ENCODE measurements at regions not wholly inside any gene's neighbourhood (a gene's known extent, or its start where the extent isn't known, plus 50 kb on each side); places are given as distances from the start of the nearest gene placed in this dataset.

GRCh38 chr12:97903356-97903755 lies 440.8 kb downstream of the RMST start:
- no peaks in the 10 kb centered on the region for H3K4me1 ChIP-seq (ENCODE audit: insufficient read depth, low read length)
- H3K27me3 ChIP-seq (ENCODE audit: insufficient read depth, low read length): no peaks in the 10 kb centered on the region
- no peaks in the 10 kb centered on the region for H3K9me3 ChIP-seq (ENCODE audit: low read depth, low read length)
- H3K4me3 ChIP-seq (ENCODE audit: low read length): no peak overlapping the region

GRCh38 chr12:97907504-97907903 lies 444.9 kb downstream of the RMST start:
- Histone ChIP-seq H3K4me3 (ENCODE audit: low read length) (no peak overlapping the region), H3K27me3 (ENCODE audit: insufficient read depth, low read length) (no peaks in the 10 kb centered on the region), H3K4me1 (ENCODE audit: insufficient read depth, low read length) (no peaks in the 10 kb centered on the region), H3K9me3 (ENCODE audit: low read depth, low read length) (no peaks in the 10 kb centered on the region)

- Histone ChIP-seq H3K27me3 (ENCODE audit: insufficient read depth, low read length) (no peaks in the 10 kb centered on the region), H3K4me3 (ENCODE audit: low read length) (no peak overlapping the region), H3K4me1 (ENCODE audit: insufficient read depth, low read length) (no peaks in the 10 kb centered on the region), H3K9me3 (ENCODE audit: low read depth, low read length) (no peaks in the 10 kb centered on the region)
Measured at GRCh38 chr12:97910559-97910958, 448.0 kb downstream of the RMST start.

- no peaks in the 10 kb centered on the region for H3K4me1 ChIP-seq (ENCODE audit: insufficient read depth, low read length)
- no peak overlapping the region for H3K4me3 ChIP-seq (ENCODE audit: low read length)
- no peaks in the 10 kb centered on the region for H3K9me3 ChIP-seq (ENCODE audit: low read depth, low read length)
- H3K27me3 ChIP-seq (ENCODE audit: insufficient read depth, low read length): no peaks in the 10 kb centered on the region
Measured at GRCh38 chr12:97912943-97913342, 450.3 kb downstream of the RMST start.

GRCh38 chr12:97921979-97922722 lies 459.5 kb downstream of the RMST start:
- no peaks in the 10 kb centered on the region for H3K4me1 ChIP-seq (ENCODE audit: insufficient read depth, low read length)
- no peaks in the 10 kb centered on the region for H3K27me3 ChIP-seq (ENCODE audit: insufficient read depth, low read length)
- no peaks in the 10 kb centered on the region for H3K9me3 ChIP-seq (ENCODE audit: low read depth, low read length)
- H3K4me3 ChIP-seq (ENCODE audit: low read length): no peak overlapping the region

GRCh38 chr12:97923546-97923945 lies 460.9 kb downstream of the RMST start:
- H3K4me1 ChIP-seq (ENCODE audit: insufficient read depth, low read length): no peaks in the 10 kb centered on the region
- no peaks in the 10 kb centered on the region for H3K9me3 ChIP-seq (ENCODE audit: low read depth, low read length)
- H3K27me3 ChIP-seq (ENCODE audit: insufficient read depth, low read length): no peaks in the 10 kb centered on the region
- no peak overlapping the region for H3K4me3 ChIP-seq (ENCODE audit: low read length)

- no peak overlapping the region for H3K4me3 ChIP-seq (ENCODE audit: low read length)
- H3K4me1 ChIP-seq (ENCODE audit: insufficient read depth, low read length): no peaks in the 10 kb centered on the region
- H3K27me3 ChIP-seq (ENCODE audit: insufficient read depth, low read length): no peaks in the 10 kb centered on the region
- no peaks in the 10 kb centered on the region for H3K9me3 ChIP-seq (ENCODE audit: low read depth, low read length)
Measured at GRCh38 chr12:97924122-97924521, 461.5 kb downstream of the RMST start.

- H3K27me3 ChIP-seq (ENCODE audit: insufficient read depth, low read length): no peaks in the 10 kb centered on the region
- H3K4me1 ChIP-seq (ENCODE audit: insufficient read depth, low read length): no peaks in the 10 kb centered on the region
- no peak overlapping the region for H3K4me3 ChIP-seq (ENCODE audit: low read length)
- H3K9me3 ChIP-seq (ENCODE audit: low read depth, low read length): no peaks in the 10 kb centered on the region
Measured at GRCh38 chr12:97927977-97928376, 465.4 kb downstream of the RMST start.

- no peaks in the 10 kb centered on the region for H3K9me3 ChIP-seq (ENCODE audit: low read depth, low read length)
- H3K4me1 ChIP-seq (ENCODE audit: insufficient read depth, low read length): no peaks in the 10 kb centered on the region
- H3K27me3 ChIP-seq (ENCODE audit: insufficient read depth, low read length): no peaks in the 10 kb centered on the region
Measured at GRCh38 chr12:97936165-97936564, 473.6 kb downstream of the RMST start.

GRCh38 chr12:97938031-97938430 lies 475.4 kb downstream of the RMST start:
- H3K27me3 ChIP-seq (ENCODE audit: insufficient read depth, low read length): no peaks in the 10 kb centered on the region
- H3K9me3 ChIP-seq (ENCODE audit: low read depth, low read length): no peaks in the 10 kb centered on the region
- H3K4me1 ChIP-seq (ENCODE audit: insufficient read depth, low read length): no peaks in the 10 kb centered on the region
- H3K4me3 ChIP-seq (ENCODE audit: low read length): no peak overlapping the region

More at GRCh38 chr12:97936165-97936564, 473.6 kb downstream of the RMST start:
- no peak overlapping the region for H3K4me3 ChIP-seq (ENCODE audit: low read length)

GRCh38 chr12:97939156-97939555 lies 476.6 kb downstream of the RMST start:
- no peaks in the 10 kb centered on the region for H3K27me3 ChIP-seq (ENCODE audit: insufficient read depth, low read length)
- no peaks in the 10 kb centered on the region for H3K4me1 ChIP-seq (ENCODE audit: insufficient read depth, low read length)
- no peak overlapping the region for H3K4me3 ChIP-seq (ENCODE audit: low read length)
- no peaks in the 10 kb centered on the region for H3K9me3 ChIP-seq (ENCODE audit: low read depth, low read length)

GRCh38 chr12:97940105-97940504 lies 477.5 kb downstream of the RMST start:
- Histone ChIP-seq H3K9me3 (ENCODE audit: low read depth, low read length) (no peaks in the 10 kb centered on the region), H3K4me3 (ENCODE audit: low read length) (no peak overlapping the region), H3K27me3 (ENCODE audit: insufficient read depth, low read length) (no peaks in the 10 kb centered on the region), H3K4me1 (ENCODE audit: insufficient read depth, low read length) (no peaks in the 10 kb centered on the region)

- no peaks in the 10 kb centered on the region for H3K27me3 ChIP-seq (ENCODE audit: insufficient read depth, low read length)
- H3K9me3 ChIP-seq (ENCODE audit: low read depth, low read length): no peaks in the 10 kb centered on the region
- H3K4me3 ChIP-seq (ENCODE audit: low read length): no peak overlapping the region
- H3K4me1 ChIP-seq (ENCODE audit: insufficient read depth, low read length): no peaks in the 10 kb centered on the region
Measured at GRCh38 chr12:97940629-97941028, 478.0 kb downstream of the RMST start.

GRCh38 chr12:97941686-97942354 lies 479.2 kb downstream of the RMST start:
- no peaks in the 10 kb centered on the region for H3K9me3 ChIP-seq (ENCODE audit: low read depth, low read length)
- no peak overlapping the region for H3K4me3 ChIP-seq (ENCODE audit: low read length)
- H3K4me1 ChIP-seq (ENCODE audit: insufficient read depth, low read length): no peaks in the 10 kb centered on the region
- no peaks in the 10 kb centered on the region for H3K27me3 ChIP-seq (ENCODE audit: insufficient read depth, low read length)

- Histone ChIP-seq H3K4me1 (ENCODE audit: insufficient read depth, low read length) (no peaks in the 10 kb centered on the region), H3K27me3 (ENCODE audit: insufficient read depth, low read length) (no peaks in the 10 kb centered on the region), H3K4me3 (ENCODE audit: low read length) (no peak overlapping the region), H3K9me3 (ENCODE audit: low read depth, low read length) (no peaks in the 10 kb centered on the region)
Measured at GRCh38 chr12:97943359-97943758, 480.8 kb downstream of the RMST start.

GRCh38 chr12:97944576-97944975 lies 482.0 kb downstream of the RMST start:
- no peaks in the 10 kb centered on the region for H3K4me1 ChIP-seq (ENCODE audit: insufficient read depth, low read length)
- no peaks in the 10 kb centered on the region for H3K27me3 ChIP-seq (ENCODE audit: insufficient read depth, low read length)
- no peak overlapping the region for H3K4me3 ChIP-seq (ENCODE audit: low read length)
- no peaks in the 10 kb centered on the region for H3K9me3 ChIP-seq (ENCODE audit: low read depth, low read length)

All from mononuclear cell (primary cell).